ENCODE measurements at regions not wholly inside any gene's neighbourhood (a gene's known extent, or its start where the extent isn't known, plus 50 kb on each side); places are given as distances from the start of the nearest gene placed in this dataset.

- H3K4me3 ChIP-seq (ENCODE audit: insufficient read depth, low read depth, low read length) = peak overlapping the region; percentile 79
- FAIRE-seq = no peak
- peak overlapping the region; percentile 96 for H3K4me2 ChIP-seq (ENCODE audit: low read length)
- TF ChIP-seq CTCF (IDR thresholded peaks at IDR 0.05; ENCODE audit: insufficient read depth, low read depth, low read length) (no peak), EZH2 (IDR thresholded peaks at IDR 0.05; ENCODE audit: insufficient read depth, low read length) (no peak)
- H3K79me2 ChIP-seq (ENCODE audit: insufficient read depth, low read length) = no peaks in the 10 kb centered on the region
- H2AFZ ChIP-seq (ENCODE audit: low read depth, low read length) = peak overlapping the region; percentile 99
- peak; percentile 70 for DNase-seq (ENCODE audit: low read depth)
- Mint-ChIP-seq H3K27ac (ENCODE audit: unreplicated experiment) (peak overlapping the region; percentile 98), H3K36me3 (ENCODE audit: low read depth, unreplicated experiment) (no peaks in the 10 kb centered on the region), H3K27me3 (ENCODE audit: low read depth, unreplicated experiment) (peaks cover under 1% of the 10 kb centered on the region), H3K4me1 (ENCODE audit: low read depth, unreplicated experiment) (peaks cover 2% of the 10 kb centered on the region), H3K4me3 (ENCODE audit: unreplicated experiment) (peak overlapping the region; percentile 97), H3K9me3 (ENCODE audit: unreplicated experiment) (no peaks in the 10 kb centered on the region)
- H4K20me1 ChIP-seq (ENCODE audit: insufficient read depth, low read length) = no peaks in the 10 kb centered on the region
- H3K27ac ChIP-seq (ENCODE audit: low read depth, low read length) = peak overlapping the region; percentile 59
- no peaks in the 10 kb centered on the region for H3K9me3 ChIP-seq (ENCODE audit: insufficient read depth, low read depth, low read length)
- peaks cover 3% of the 10 kb centered on the region for H3K4me1 ChIP-seq (ENCODE audit: insufficient read depth, low read length)
- no peaks in the 10 kb centered on the region for H3K36me3 ChIP-seq (ENCODE audit: insufficient read depth, low read length)
- peaks cover 3% of the 10 kb centered on the region for H3K27me3 ChIP-seq (ENCODE audit: insufficient read depth, low read length)
- peak overlapping the region; percentile 89 for H3K9ac ChIP-seq (ENCODE audit: low read length)
Measured at GRCh38 chr2:118186110-118186857, 98.0 kb downstream of the INSIG2 start.

- Mint-ChIP-seq H3K9me3 (ENCODE audit: unreplicated experiment) (no peaks in the 10 kb centered on the region), H3K36me3 (ENCODE audit: low read depth, unreplicated experiment) (no peaks in the 10 kb centered on the region), H3K27ac (ENCODE audit: unreplicated experiment) (peak overlapping the region; percentile 98), H3K27me3 (ENCODE audit: low read depth, unreplicated experiment) (no peaks in the 10 kb centered on the region), H3K4me1 (ENCODE audit: low read depth, unreplicated experiment) (peaks cover 2% of the 10 kb centered on the region), H3K4me3 (ENCODE audit: unreplicated experiment) (peak overlapping the region; percentile 97)
- H2AFZ ChIP-seq (ENCODE audit: low read depth, low read length) = peak overlapping the region; percentile 99
- peak overlapping the region; percentile 79 for H3K4me3 ChIP-seq (ENCODE audit: insufficient read depth, low read depth, low read length)
- peak overlapping the region; percentile 59 for H3K27ac ChIP-seq (ENCODE audit: low read depth, low read length)
- TF ChIP-seq CTCF (IDR thresholded peaks at IDR 0.05; ENCODE audit: insufficient read depth, low read depth, low read length) (no peak), EZH2 (IDR thresholded peaks at IDR 0.05; ENCODE audit: insufficient read depth, low read length) (no peak)
- H3K9me3 ChIP-seq (ENCODE audit: insufficient read depth, low read depth, low read length) = no peaks in the 10 kb centered on the region
- no peaks in the 10 kb centered on the region for H3K79me2 ChIP-seq (ENCODE audit: insufficient read depth, low read length)
- no peaks in the 10 kb centered on the region for H4K20me1 ChIP-seq (ENCODE audit: insufficient read depth, low read length)
- FAIRE-seq (no peak), DNase-seq (ENCODE audit: low read depth) (peak; percentile 21)
- H3K4me2 ChIP-seq (ENCODE audit: low read length) = peak overlapping the region; percentile 96
- peak overlapping the region; percentile 89 for H3K9ac ChIP-seq (ENCODE audit: low read length)
- H3K36me3 ChIP-seq (ENCODE audit: insufficient read depth, low read length) = no peaks in the 10 kb centered on the region
- peaks cover 2% of the 10 kb centered on the region for H3K27me3 ChIP-seq (ENCODE audit: insufficient read depth, low read length)
- peaks cover 3% of the 10 kb centered on the region for H3K4me1 ChIP-seq (ENCODE audit: insufficient read depth, low read length)
Measured at GRCh38 chr2:118185210-118186109, 97.2 kb downstream of the INSIG2 start.
